Type B pancreatic cell (in vitro differentiated cells): ENCODE measurements at regions not wholly inside any gene's neighbourhood (a gene's known extent, or its start where the extent isn't known, plus 50 kb on each side); places are given as distances from the start of the nearest gene placed in this dataset.

ENCODE experiments used
- DNase-seq: peaks from one replicate; pipeline ENCODE4 v3.0.0; 2021; ENCODE audit warnings: mixed read lengths; ENCODE audit not compliant: unreplicated experiment; ENCODE audit errors: extremely low spot score
- H3K27ac Mint-ChIP-seq: 2 replicates; pipeline ENCODE4 v1.8.0; 2021; ENCODE audit warnings: mild to moderate bottlenecking, mixed read lengths
- H3K27me3 Mint-ChIP-seq: 2 replicates; pipeline ENCODE4 v1.8.0; 2021; ENCODE audit warnings: mixed read lengths
- H3K36me3 Mint-ChIP-seq: 2 replicates; pipeline ENCODE4 v1.8.0; 2021; ENCODE audit warnings: mixed read lengths
- H3K4me1 Mint-ChIP-seq: one replicate; pipeline ENCODE4 v1.8.0; 2021; ENCODE audit warnings: mixed read lengths; ENCODE audit not compliant: unreplicated experiment
- H3K4me3 Mint-ChIP-seq: 2 replicates; pipeline ENCODE4 v1.8.0; 2021; ENCODE audit warnings: mild to moderate bottlenecking, mixed read lengths
- H3K9me3 Mint-ChIP-seq: 2 replicates; pipeline ENCODE4 v1.8.0; 2021; ENCODE audit warnings: mixed read lengths
- CTCF ChIP-seq: fragments of 200-600 bp; sonication (generic); conservative IDR thresholded peaks from 2 replicates; pipeline ENCODE4 v1.5.0; 2021; ENCODE audit warnings: antibody characterized with exemption, mild to moderate bottlenecking

GRCh38 chr2:556485-556884 lies 120.7 kb downstream of the TMEM18 start:
- H3K36me3 Mint-ChIP-seq: no peaks in the 10 kb centered on the region
- peaks cover 21% of the 10 kb centered on the region for H3K27me3 Mint-ChIP-seq
- no peak for TF ChIP-seq CTCF
- DNase-seq: no peak
- peaks cover 15% of the 10 kb centered on the region for H3K4me1 Mint-ChIP-seq
- no peaks in the 10 kb centered on the region for H3K9me3 Mint-ChIP-seq
- no peak overlapping the region for H3K27ac Mint-ChIP-seq
- H3K4me3 Mint-ChIP-seq: no peak overlapping the region

- no peaks in the 10 kb centered on the region for H3K36me3 Mint-ChIP-seq
- H3K4me1 Mint-ChIP-seq: peaks cover 24% of the 10 kb centered on the region
- H3K27ac Mint-ChIP-seq: no peak overlapping the region
- no peak for TF ChIP-seq CTCF
- H3K9me3 Mint-ChIP-seq: no peaks in the 10 kb centered on the region
- no peak overlapping the region for H3K4me3 Mint-ChIP-seq
- peaks cover 21% of the 10 kb centered on the region for H3K27me3 Mint-ChIP-seq
- DNase-seq: no peak
Measured at GRCh38 chr2:555164-555922, 121.9 kb downstream of the TMEM18 start.

GRCh38 chr2:554444-554843 lies 122.8 kb downstream of the TMEM18 start:
- TF ChIP-seq CTCF: no peak
- Mint-ChIP-seq H3K9me3 (no peaks in the 10 kb centered on the region), H3K27ac (no peak overlapping the region), H3K36me3 (no peaks in the 10 kb centered on the region), H3K27me3 (peaks cover 21% of the 10 kb centered on the region), H3K4me1 (peaks cover 24% of the 10 kb centered on the region), H3K4me3 (no peak overlapping the region)
- no peak for DNase-seq

- H3K36me3 Mint-ChIP-seq: no peaks in the 10 kb centered on the region
- no peak for TF ChIP-seq CTCF
- no peak overlapping the region for H3K27ac Mint-ChIP-seq
- H3K4me1 Mint-ChIP-seq: peaks cover 24% of the 10 kb centered on the region
- H3K4me3 Mint-ChIP-seq: no peak overlapping the region
- no peaks in the 10 kb centered on the region for H3K9me3 Mint-ChIP-seq
- H3K27me3 Mint-ChIP-seq: peaks cover 19% of the 10 kb centered on the region
- no peak for DNase-seq
Measured at GRCh38 chr2:552906-553305, 124.3 kb downstream of the TMEM18 start.

GRCh38 chr2:551621-552020 lies 125.6 kb downstream of the TMEM18 start:
- DNase-seq: no peak
- H3K27ac Mint-ChIP-seq: no peak overlapping the region

More at GRCh38 chr2:551621-552020, 125.6 kb downstream of the TMEM18 start:
- H3K9me3 Mint-ChIP-seq: no peaks in the 10 kb centered on the region
- peaks cover 15% of the 10 kb centered on the region for H3K27me3 Mint-ChIP-seq
- H3K36me3 Mint-ChIP-seq: no peaks in the 10 kb centered on the region
- H3K4me3 Mint-ChIP-seq: no peak overlapping the region
- peaks cover 24% of the 10 kb centered on the region for H3K4me1 Mint-ChIP-seq
- TF ChIP-seq CTCF: no peak
